Glomerular visceral epithelial cell (primary cell): ENCODE measurements at regions not wholly inside any gene's neighbourhood (a gene's known extent, or its start where the extent isn't known, plus 50 kb on each side); places are given as distances from the start of the nearest gene placed in this dataset.
"Not testable (repeated sequence)": the region's sequence is repeated elsewhere in the genome, so short reads cannot be mapped to it uniquely, and the experiment has no call there.

Source experiments
- DNase-seq: peaks from one replicate; pipeline ENCODE4 v3.0.0-alpha.2; 2016; ENCODE audit errors: extremely low spot score

DNA sequence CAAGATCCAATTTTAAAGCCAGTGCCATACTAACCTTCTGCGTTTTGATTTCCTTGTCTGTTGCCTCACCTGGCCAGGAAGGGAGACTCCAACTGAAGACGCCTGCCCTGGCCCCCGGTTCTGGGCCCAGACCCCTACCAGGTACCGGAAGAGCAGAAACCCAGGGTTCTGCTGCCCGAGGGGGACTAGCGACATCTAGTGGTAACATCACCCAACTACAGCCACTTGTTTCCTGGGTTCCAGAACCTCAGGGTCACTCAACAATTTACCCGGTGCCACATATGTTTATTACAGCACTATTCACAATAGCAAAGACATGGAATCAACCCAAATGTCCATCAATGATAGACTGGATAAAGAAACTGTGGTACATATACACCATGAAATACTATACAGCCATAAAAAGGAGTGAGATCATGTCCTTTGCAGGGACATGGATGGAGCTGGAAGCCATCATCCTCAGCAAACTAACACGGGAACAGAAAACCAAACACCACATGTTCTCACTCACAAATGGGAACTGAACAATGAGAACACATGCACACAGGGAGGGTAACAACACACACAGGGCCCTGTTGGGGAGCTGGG lies 268.7 kb upstream of the IRX4 start:
- not testable (repeated sequence) for DNase-seq

DNA sequence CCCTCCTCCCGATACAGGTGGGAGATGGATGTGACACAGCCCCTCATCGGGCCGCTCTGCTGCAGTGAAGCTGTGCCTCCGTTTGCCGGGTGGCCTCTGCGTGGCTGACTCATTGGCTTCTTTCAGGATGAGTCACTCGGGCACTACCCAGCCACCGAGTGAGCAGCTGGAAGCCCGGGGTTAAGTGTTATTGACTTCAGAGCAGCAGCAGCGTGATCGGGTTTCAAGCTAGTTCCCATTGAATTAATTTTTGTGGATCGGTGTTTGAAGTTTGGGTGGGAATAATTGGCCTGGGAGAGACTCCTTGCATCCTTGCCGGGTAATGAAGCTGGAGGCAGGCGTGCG lies 266.4 kb upstream of the IRX4 start:
- no peak for DNase-seq

DNA sequence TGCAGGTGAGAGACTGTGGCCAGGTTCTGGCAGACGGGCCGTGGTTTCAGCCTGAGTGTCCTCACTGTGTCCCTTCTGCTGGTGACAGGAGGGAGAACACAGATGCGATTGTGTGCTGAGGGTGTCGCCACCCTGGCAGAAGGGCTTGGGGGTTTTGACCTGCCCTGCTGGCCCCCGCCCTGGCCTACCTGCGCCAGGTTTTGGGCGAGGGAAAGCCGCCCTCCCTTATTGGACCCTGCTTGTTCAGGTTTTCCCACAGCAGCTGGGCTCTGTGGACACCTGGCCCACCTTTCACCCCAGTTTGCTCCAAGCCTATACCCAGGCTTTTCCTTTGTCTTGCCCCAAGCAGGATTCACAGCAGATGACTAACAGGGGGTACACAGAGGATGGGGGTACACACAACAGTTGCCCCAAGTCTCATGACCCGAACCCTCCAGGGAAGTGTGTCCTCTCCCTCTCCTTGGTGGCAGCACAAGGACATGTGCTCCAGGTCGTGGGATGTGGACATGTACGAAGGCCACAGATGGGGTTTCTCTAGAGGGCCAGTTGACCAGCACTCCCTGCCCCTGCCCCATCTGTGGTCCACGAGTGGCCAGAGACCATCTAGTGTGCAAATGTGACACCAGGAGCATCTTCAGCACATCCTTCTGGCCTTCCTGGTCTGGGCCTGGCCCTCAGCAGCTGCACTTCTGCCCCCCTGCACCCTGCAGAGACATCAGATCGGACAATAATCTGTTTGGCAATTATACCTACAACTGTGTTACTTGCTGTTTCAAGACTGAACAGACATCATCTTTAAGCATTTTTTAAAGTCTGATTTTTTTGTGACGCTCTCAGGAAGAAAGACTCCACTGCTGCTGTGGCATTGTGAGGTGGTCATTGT lies 265.8 kb upstream of the IRX4 start:
- DNase-seq: no peak

DNA sequence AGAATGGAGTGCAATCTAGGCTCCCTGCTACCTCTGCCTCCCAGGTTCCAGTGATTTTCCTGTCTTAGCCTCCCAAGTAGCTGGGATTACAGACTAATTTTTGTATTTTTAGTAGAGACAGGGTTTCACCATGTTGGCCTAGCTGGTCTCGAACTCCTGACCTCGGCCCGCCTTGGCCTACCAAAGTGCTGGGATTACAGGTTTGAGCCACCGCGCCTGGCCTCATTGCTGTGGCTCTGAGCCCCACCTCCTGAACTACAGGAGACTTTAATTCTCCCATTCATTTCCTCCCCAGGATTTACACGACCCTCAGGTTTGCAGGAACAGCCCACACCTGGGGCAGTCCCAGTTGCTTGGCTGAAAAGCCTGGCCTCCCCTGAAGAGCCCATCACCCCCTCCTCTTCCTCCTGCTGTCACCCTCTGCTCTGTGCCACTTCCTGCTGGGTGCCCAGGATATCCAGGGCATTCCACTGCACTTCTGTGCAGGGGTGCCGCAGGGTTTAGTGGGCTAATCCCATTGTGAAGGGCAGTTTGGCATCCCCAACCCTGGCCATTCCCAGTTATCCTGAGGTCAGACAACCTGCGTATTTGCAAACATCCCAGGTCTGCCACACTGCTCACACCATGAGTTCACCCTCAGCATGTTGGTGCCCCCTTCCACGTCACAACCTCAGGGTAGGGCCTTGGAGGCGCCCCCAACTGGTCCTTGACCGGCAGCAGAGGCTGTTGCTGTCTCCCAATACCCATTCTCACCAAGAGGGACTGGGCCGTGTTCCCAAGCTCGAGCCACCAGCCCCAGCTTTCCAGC lies 265.0 kb upstream of the IRX4 start:
- no peak for DNase-seq

DNA sequence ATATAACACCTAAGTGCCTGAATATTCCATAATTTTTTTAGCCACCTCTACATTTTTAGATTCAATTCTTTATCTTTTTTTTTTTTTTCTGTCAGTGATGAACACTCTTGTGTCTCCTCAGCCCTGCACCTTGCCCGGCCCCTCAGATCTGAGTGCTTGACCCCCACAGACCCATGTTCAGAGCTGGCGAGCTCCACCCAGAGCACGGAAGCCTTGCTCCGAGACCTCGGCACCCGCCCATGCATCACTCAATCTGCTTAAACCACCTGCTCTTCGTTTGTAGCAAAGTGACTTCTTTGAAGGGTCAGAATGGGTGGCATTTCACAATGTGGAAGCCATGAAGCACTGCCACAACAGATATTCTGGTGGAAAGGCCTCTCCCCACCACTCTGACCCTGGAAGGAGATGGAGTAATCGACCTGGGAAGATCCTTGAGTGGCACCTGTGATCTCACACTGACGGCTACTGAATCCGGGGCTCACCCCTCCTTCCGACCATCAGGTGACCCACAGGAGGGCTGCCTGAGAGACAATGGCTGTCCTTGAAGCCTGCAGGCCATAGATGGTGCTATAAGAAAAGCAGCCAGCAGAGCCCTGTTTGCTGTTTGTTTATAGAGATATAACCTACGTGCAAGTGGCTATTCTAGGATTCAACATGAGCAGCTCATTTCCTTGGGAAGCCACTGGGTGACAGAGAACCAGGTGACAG lies 261.1 kb upstream of the IRX4 start:
- DNase-seq: no peak

DNA sequence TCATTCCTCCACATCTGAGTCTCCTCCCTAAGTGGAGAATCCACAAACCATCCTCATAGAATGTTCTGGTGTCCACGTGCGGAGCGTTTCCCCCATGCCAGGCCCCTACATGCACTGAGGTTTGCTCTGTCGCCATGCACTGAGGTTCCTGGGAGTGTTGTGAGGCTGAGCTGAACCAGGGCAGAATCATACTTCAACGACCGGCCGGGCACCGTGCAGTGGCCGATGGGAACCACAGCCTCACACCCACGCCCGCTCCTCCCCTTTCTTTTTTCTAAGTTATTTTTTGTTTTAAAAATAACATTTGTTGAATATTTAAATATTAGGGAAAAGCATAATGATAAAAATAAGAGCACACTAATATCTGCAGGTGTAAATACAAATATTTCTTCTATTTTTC lies 260.4 kb upstream of the IRX4 start:
- DNase-seq: no peak

DNA sequence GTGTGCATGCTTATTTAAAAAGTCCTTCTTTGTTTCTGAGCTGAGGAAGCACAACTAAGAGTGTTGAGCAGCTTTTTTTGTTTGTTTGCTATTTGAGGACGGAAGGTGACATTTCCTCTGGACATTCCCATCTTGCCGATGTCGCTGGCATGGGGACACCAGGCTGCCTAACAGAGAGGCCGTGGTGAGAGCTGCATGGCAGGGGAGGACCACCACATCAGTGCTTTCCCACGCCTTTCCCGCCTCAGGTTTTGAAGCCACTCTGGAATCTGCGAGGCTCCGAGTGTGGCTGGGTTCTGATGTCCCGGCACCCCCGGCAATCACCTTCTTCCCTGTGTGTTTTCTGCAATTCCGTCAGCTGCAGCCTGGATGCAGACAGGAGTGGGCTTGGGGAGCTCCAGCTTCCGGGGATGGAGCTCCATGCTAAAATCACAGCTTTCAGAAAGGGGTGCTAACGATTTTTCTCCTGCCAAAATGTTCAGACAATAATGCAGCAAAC lies 259.8 kb upstream of the IRX4 start:
- no peak for DNase-seq

DNA sequence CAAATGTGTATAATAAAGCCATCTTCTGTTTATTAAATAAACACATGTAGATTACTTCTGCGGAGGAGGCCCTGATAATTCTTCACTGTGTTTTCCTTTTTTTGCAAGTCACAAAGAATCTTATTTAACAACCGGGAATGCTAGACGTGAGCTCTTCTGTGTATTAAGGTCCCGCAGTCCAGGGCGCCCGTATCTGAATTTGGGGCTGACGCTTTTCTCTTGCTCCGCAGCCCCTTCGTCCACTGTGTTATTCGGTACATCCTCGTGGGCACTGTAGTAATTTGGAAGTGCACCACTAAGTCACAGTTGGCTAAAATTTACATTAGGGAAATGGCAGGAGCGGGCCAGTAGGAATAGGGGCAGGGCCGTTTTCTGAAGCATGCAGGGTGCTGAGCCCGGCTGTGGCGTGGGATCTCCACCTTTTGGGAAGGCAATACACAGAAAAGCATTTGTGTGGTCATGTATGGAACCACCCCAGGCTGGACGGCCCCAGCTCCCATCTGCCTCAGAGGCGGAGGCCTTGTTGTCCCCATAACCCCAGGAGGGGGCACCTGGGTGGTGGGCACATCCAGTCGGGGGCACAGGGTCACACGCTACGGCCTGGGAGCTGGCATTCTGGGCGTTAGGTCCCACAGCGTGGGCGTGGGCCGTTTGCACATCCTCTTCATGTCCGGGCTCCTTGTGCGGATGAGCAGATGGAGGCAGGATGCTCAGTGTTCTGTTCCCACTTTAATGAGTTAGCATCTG lies 258.7 kb upstream of the IRX4 start:
- DNase-seq: no peak

DNA sequence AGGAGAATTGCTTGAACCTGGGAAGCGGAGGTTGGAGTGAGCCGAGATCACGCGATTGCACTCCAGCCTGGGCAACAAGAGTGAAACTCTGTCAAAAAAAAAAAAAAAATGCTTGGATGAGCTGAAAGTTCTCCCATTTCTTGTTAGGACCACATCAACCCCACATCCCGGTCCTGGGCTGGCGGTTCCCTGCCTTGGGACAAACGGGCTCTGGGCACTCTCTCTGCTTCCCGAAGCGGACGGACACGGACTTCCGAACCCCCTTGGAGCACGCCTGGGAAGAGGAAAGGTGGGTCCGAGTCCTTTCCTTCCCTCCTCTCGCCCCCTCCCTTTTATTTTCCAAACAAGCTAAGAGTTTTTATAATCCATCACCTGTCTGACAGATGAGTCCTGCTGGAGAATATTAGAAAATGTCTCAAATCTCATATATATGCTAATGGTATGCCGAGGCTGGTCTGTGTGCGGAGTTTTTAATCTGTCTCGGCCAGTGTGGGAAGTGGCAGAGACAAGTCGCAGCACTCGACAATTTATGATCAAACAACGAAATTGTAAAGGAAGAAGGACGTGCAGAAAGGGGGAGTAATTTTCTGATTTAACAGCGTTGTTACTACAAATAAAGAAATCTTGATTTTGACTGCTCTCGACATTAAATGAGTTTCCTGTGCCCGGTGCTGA lies 257.9 kb upstream of the IRX4 start:
- no peak for DNase-seq

DNA sequence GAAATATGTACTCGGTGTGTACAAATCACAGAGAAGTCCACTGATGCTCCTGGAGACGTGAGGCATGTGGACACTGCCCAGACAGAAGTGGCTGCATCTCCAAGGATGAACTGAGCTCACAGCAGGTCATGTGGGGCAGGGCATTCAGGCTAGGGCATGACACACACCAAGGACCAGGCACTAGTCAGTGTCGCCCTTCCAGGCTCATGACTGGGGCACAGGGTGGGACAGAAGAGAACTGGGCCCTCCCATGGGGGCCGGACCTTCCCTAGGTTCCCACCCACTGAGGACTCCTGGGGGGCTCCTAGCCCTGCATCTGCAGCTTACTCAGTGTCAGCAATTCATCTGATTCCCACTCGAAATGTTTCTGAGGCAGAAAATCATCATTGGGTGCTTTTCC lies 256.8 kb upstream of the IRX4 start:
- DNase-seq: no peak

DNA sequence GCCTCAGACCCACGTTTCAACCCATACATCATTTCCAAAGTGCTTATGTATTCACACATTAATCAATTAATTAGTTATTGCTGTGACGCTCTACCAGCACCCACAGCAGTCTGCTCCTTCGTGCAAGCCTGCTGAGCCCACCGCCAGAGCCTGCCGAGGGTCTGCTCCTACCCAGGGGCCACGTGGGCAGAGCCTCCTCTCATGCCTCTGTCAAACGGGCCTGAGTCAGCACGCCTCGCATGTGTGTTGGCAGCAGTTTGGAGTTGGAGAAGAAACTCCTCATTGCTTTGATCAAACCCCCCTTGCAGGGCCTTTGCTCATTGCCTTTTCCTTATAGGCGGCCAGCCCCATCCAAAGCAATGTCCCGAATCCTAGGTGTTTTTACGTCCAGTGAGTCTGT lies 256.2 kb upstream of the IRX4 start:
- DNase-seq: no peak

DNA sequence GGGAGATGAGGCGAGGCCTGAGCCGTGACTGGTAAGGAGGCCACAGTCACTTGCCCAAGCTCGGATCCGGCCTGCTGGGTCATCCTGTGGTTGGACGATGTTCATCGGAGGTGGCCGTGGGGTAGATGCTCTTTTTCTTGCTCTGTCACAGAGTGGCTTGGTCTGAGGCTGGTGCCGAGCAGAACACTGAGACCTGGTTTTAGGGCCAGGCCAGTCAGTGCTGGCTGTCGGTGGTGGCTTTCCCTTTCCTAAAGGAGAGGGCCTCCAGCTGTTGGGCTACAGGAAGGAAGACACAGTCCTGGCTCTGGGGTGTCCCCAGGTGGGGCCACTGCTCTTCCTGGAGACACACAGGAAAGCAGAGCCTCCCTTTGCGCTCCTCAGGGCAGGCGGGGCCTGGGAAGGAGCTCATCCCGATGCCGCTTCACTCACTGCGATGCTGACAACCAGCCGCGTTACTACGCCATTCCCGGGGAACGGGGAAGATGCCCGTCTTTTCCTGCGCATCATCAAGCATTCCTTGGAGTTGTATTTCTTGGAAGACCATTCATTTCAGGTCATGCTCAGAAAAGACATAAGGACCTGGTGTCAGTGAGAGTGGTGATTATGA lies 254.8 kb upstream of the IRX4 start:
- DNase-seq: no peak

DNA sequence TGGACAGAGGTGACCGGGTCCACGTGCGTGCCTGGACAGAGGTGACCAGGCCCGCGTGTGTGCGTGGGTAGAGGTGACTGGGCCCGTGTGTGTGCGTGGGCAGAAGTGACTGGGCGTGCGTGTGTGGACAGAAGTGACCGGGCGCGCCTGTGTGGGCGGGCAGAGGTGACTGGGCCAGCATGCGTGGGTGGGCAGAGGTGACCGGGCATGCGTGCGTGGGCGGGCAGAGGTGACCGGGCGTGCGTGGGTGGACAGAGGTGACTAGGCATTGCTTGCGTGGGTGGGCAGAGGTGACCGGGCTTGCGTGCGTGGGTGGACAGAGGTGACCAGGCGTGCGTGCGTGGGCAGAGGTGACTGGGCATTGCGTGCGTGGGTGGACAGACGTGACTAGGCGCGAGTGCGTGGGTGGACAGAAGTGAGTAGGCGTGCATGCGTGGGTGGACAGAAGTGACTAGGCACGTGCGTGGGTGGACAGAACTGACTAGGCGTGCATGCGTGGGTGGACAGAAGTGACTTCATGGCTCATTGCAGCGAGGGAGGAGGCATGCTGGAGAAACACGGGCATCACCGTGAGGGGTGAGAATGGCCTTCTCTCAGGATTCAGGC lies 254.1 kb upstream of the IRX4 start:
- DNase-seq: no peak

DNA sequence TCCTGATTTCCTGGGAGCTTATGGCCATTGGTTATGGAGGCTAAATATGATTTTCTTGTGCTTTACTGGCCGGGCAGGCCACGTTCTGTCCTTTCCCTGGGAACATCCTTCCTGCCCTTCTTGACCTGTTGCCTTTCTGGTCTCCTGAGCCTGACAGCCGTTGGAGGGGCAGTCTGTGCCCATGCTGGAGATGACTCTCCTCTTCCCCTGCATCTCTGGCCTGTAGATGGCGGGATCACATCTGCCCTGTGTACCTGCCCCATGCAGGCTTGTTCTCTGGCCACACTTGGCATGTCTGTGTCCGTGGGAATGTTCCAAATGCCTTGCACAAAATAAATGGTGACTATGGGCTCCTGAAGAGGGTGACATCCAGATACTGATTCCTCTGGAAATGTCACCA lies 253.1 kb upstream of the IRX4 start:
- DNase-seq: no peak

DNA sequence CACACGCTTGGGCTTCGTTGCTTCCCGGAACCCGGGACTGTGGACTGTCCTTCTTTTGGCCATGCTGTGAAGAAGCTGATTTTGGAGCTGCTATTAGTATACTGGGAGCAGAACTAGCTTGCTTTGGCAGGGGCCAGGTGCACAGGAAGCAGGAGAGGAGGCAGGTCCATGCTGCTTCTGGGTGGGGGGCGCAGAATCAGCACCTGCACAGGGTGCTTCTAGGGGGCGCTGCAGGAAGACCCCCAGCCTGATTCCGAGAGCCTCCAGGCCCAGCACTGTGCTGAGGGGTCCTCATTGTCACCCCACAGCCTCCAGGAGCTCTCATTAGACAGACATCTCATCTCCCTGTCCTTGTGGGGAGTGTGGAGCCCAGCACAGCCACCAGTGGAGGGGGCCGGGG lies 252.6 kb upstream of the IRX4 start:
- DNase-seq: no peak

DNA sequence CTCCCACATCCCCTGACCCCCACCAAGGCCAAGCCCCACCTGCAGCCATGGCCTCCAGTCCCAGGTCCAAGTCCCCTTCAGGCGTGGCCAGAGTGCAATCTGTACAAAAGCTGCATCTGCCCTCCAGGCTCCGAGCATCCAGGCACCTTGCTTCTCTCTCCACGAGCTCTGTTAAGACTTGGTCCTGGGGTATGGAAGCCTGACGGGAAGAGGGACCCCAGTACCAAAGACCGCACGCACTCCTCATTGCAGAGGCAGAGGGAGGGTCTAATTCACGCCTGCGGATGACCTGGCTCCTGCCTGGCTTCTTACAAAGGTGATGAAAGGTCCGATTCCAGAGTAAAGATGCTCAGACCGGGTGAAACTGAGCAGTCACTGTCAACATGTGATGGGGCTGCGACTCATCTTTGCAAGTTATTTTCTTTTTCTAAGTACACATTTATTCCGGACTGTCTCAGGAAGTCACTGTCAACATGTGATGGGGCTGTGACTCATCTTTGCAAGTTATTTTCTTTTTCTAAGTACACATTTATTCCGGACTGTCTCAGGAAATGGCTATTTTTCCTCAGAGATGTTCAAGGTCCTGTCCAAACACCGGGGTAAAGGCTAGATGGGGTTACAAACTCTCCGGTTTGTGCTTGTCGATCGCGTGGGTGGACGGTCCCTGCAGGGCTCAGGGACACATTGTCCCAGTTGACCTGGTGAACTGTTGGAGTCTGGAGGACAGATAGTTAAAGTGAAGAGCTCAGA lies 252.0 kb upstream of the IRX4 start:
- DNase-seq: no peak

DNA sequence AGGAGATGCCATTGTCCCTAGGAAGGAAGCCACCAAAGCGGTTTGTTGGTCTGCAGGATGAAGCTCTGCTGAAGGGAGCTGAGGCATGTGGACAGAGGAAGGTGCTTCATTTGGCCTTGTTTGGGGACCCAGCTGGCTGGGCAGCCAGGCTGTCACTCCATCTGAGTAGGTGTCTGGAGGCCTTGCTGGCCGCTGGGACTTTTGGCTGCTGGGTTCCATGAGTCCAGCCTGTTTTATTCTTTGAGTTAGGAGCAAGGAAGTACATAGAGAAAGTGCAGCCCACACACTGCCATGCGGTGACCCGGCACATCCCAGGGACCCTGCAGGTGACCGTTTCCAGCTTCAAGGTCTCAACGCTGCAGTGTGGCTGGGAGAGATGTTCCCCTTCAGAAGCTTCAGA lies 251.2 kb upstream of the IRX4 start:
- DNase-seq: no peak

DNA sequence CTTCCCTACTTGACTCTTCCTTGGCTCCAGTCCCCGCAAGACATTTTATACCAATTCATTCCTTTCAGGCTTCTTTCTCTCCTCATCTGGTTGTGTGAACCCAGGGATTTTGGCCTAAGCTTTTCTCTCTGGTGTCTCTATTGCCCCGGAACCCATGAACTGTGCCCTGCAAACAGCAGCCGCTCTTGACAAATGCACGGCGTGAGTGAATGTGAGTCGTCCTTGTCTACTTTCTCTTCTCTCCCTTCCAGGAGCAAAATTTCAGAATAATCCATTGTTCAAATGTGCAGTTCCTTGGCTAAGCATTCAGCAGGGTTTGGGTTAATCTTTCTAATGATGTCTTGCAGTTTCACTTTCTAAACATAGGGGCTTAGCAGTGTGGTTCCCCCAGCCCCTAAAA lies 250.4 kb upstream of the IRX4 start:
- DNase-seq: no peak

DNA sequence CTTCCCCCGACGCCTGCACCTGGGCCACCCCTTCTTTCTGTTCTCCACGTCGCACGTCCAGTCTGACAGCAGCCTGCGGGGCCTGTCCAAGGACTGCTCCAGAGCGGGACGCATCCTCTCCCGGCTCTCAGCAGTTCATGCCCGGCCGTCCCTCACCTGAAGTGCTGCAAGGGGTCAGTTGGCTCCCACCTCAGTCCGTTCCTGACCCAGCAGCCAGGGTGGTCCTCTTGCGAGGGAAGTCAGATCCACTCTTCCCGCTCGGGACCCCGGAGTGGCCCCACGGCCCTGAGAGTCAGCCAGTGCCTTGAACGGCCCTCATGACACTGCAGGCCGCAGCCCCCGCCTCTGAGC lies 249.7 kb upstream of the IRX4 start:
- no peak for DNase-seq
